Neural cell (in vitro differentiated cells): ENCODE measurements at regions not wholly inside any gene's neighbourhood (a gene's known extent, or its start where the extent isn't known, plus 50 kb on each side); places are given as distances from the start of the nearest gene placed in this dataset.

ENCODE experiments used
- H2AFZ ChIP-seq: fragments of 200-600, 300-800 bp; sonication (generic), shearing (Covaris generic); 2 replicates; pipeline ENCODE4 v1.6.0; 2014; ENCODE audit warnings: low read depth, mild to moderate bottlenecking, antibody characterized with exemption, low read length, moderate library complexity
- H3F3A ChIP-seq: fragments of 200-600 bp; shearing (Covaris generic); 2 replicates; pipeline ENCODE4 v1.6.1; 2016; ENCODE audit warnings: mild to moderate bottlenecking, moderate library complexity, mixed read lengths, antibody characterized with exemption, low read length; ENCODE audit not compliant: insufficient read depth, poor library complexity, severe bottlenecking
- H3K27ac ChIP-seq: fragments of 200-600, 300-800 bp; sonication (generic), shearing (Covaris generic); 2 replicates; pipeline ENCODE4 v1.5.1; 2014; ENCODE audit warnings: mild to moderate bottlenecking, low read length, moderate library complexity
- H3K27me3 ChIP-seq: fragments of 300-800, 200-600 bp; sonication (generic), shearing (Covaris generic); 2 replicates; pipeline ENCODE4 v1.6.0; 2014; ENCODE audit warnings: mild to moderate bottlenecking, low read depth, low read length, moderate library complexity; ENCODE audit not compliant: insufficient read depth
- H3K36me3 ChIP-seq: fragments of 300-800, 200-600 bp; sonication (generic), shearing (Covaris generic); 2 replicates; pipeline ENCODE4 v1.5.1; 2014; ENCODE audit warnings: mild to moderate bottlenecking, antibody characterized with exemption, low read length, moderate library complexity; ENCODE audit not compliant: insufficient read depth
- H3K4me2 ChIP-seq: fragments of 300-800, 200-600 bp; sonication (generic), shearing (Covaris generic); 2 replicates; pipeline ENCODE4 v1.6.0; 2014; ENCODE audit warnings: mild to moderate bottlenecking, low read length
- H3K4me3 ChIP-seq: fragments of 300-800, 200-600 bp; sonication (generic), shearing (Covaris generic); 2 replicates; pipeline ENCODE4 v1.5.1; 2014; ENCODE audit warnings: mild to moderate bottlenecking, low read length, moderate library complexity
- H3K79me2 ChIP-seq: fragments of 200-600 bp; shearing (Covaris generic); replicated peaks from 2 replicates; pipeline ENCODE4 v1.6.0; 2014; ENCODE audit warnings: mild to moderate bottlenecking, low read length, moderate library complexity; ENCODE audit not compliant: insufficient read depth
- H3K9ac ChIP-seq: fragments of 300-800, 200-600 bp; sonication (generic), shearing (Covaris generic); 2 replicates; pipeline ENCODE4 v1.6.1; 2016; ENCODE audit warnings: mild to moderate bottlenecking, low read length, mixed read lengths
- H3K9me2 ChIP-seq: fragments of 200-600 bp; shearing (Covaris generic); 2 replicates; pipeline ENCODE4 v1.6.1; 2016; ENCODE audit warnings: mild to moderate bottlenecking, low read length, mixed read lengths; ENCODE audit not compliant: insufficient read depth
- H3K9me3 ChIP-seq: fragments of 200-600, 300-800 bp; sonication (generic), shearing (Covaris generic); 2 replicates; pipeline ENCODE4 v1.6.1; 2016; ENCODE audit warnings: mild to moderate bottlenecking, mixed run types, low read length, moderate library complexity, mixed read lengths
- H4K20me1 ChIP-seq: fragments of 200-600 bp; shearing (Covaris generic); 2 replicates; pipeline ENCODE4 v1.6.1; 2016; ENCODE audit warnings: mild to moderate bottlenecking, mixed run types; ENCODE audit not compliant: insufficient read depth
- EP300 ChIP-seq: fragments of 450-650 bp; conservative IDR thresholded peaks from 2 replicates; pipeline ENCODE4 v1.6.1; 2014; ENCODE audit warnings: antibody characterized with exemption, mild to moderate bottlenecking, moderate library complexity; ENCODE audit not compliant: poor library complexity, severe bottlenecking
- EZH2 ChIP-seq: fragments of 200-600, 300-800 bp; shearing (Covaris generic), sonication (generic); IDR thresholded peaks from 2 replicates; pipeline ENCODE4 v1.6.1; 2014; ENCODE audit warnings: antibody characterized with exemption, low read length, borderline replicate concordance, mild to moderate bottlenecking; ENCODE audit not compliant: insufficient read depth, poor library complexity, severe bottlenecking
- MXI1 ChIP-seq: fragments of 450-650 bp; conservative IDR thresholded peaks from 2 replicates; pipeline ENCODE4 v1.6.1; 2014; ENCODE audit warnings: antibody characterized with exemption, mild to moderate bottlenecking; ENCODE audit not compliant: poor library complexity, severe bottlenecking
- POLR2AphosphoS5 ChIP-seq: IDR thresholded peaks from 2 replicates; pipeline ENCODE4 v1.6.1; 2012
- RAD21 ChIP-seq: fragments of 450-650 bp; conservative IDR thresholded peaks from 2 replicates; pipeline ENCODE4 v1.6.1; 2014; ENCODE audit warnings: antibody characterized with exemption, mild to moderate bottlenecking, moderate library complexity
- REST ChIP-seq: IDR thresholded peaks from 2 replicates; pipeline ENCODE4 v1.6.1; 2012; ENCODE audit warnings: borderline replicate concordance
- SMC3 ChIP-seq: fragments of 450-650 bp; conservative IDR thresholded peaks from 2 replicates; pipeline ENCODE4 v1.6.1; 2014; ENCODE audit warnings: antibody characterized with exemption, mild to moderate bottlenecking, moderate library complexity; ENCODE audit not compliant: poor library complexity
- TAF1 ChIP-seq: IDR thresholded peaks from 2 replicates; pipeline ENCODE4 v1.6.1; 2012; ENCODE audit warnings: low read depth
- TF ChIP-seq, protein P1 (sequence below): fragments of 450-650 bp; IDR thresholded peaks from 2 replicates; pipeline ENCODE4 v1.5.1; 2014; ENCODE audit warnings: antibody characterized with exemption, mild to moderate bottlenecking, moderate library complexity; ENCODE audit not compliant: poor library complexity, severe bottlenecking

- Histone ChIP-seq H3K9me3 (no peaks in the 10 kb centered on the region), H3K27me3 (no peaks in the 10 kb centered on the region), H3K4me3 (no peak overlapping the region), H3K36me3 (no peaks in the 10 kb centered on the region), H3K27ac (no peak overlapping the region), H4K20me1 (no peaks in the 10 kb centered on the region), H3K79me2 (no peaks in the 10 kb centered on the region), H3K9ac (no peak overlapping the region), H3F3A (no peaks in the 10 kb centered on the region), H2AFZ (no peak overlapping the region), H3K9me2 (no peaks in the 10 kb centered on the region), H3K4me2 (no peak overlapping the region)
- TF ChIP-seq, protein P1, sequence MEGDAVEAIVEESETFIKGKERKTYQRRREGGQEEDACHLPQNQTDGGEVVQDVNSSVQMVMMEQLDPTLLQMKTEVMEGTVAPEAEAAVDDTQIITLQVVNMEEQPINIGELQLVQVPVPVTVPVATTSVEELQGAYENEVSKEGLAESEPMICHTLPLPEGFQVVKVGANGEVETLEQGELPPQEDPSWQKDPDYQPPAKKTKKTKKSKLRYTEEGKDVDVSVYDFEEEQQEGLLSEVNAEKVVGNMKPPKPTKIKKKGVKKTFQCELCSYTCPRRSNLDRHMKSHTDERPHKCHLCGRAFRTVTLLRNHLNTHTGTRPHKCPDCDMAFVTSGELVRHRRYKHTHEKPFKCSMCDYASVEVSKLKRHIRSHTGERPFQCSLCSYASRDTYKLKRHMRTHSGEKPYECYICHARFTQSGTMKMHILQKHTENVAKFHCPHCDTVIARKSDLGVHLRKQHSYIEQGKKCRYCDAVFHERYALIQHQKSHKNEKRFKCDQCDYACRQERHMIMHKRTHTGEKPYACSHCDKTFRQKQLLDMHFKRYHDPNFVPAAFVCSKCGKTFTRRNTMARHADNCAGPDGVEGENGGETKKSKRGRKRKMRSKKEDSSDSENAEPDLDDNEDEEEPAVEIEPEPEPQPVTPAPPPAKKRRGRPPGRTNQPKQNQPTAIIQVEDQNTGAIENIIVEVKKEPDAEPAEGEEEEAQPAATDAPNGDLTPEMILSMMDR = no peak
- no peak for TF ChIP-seq RAD21
- no peak for TF ChIP-seq MXI1
- TF ChIP-seq POLR2AphosphoS5 = no peak
- TF ChIP-seq EP300 = no peak
- no peak for TF ChIP-seq EZH2
- no peak for TF ChIP-seq SMC3
- TF ChIP-seq REST = no peak
- no peak for TF ChIP-seq TAF1
These were observed 81.3 kb downstream of the PPP1R2C start for GRCh38 chrX:42696536-42697124.

DNA sequence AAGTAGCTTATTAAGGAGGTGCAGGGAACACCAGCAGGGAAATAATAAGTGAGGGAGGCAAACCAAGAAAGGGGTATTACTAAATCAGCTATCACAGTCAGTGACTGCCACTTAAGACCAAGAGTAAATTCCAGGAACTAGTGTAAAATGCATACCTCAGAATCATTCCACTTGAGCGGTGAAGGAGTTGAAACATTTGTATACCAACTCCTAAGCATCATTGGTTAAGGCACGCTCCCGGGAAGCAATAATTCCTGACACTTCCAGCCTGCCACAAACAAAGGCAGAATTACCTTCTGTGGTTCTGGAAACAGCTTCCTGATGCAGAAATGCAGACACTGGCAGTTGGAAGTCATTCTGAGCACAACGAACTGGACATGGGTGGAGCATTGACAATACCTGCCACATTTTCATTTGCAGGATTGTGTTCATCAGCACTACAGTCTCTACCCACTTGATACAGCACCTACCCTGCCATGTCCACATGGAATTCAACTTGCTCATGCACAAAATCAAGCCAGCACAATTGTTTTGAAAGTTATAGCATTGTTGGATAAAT lies 82.1 kb downstream of the PPP1R2C start:
- Histone ChIP-seq H3K4me3 (no peak overlapping the region), H3K9ac (no peak overlapping the region), H3K27ac (no peak overlapping the region), H3K4me2 (no peak overlapping the region), H3K9me2 (no peaks in the 10 kb centered on the region), H3K9me3 (no peaks in the 10 kb centered on the region), H3K36me3 (no peaks in the 10 kb centered on the region), H4K20me1 (no peaks in the 10 kb centered on the region), H3F3A (no peaks in the 10 kb centered on the region), H3K27me3 (no peaks in the 10 kb centered on the region), H2AFZ (no peak overlapping the region), H3K79me2 (no peaks in the 10 kb centered on the region)
- TF ChIP-seq TAF1 (no peak), POLR2AphosphoS5 (no peak), EP300 (no peak), REST (no peak), MXI1 (no peak), EZH2 (no peak), SMC3 (no peak), RAD21 (no peak)
- TF ChIP-seq, protein P1 = no peak
